ES-I3 (cell line): ENCODE measurements at regions not wholly inside any gene's neighbourhood (a gene's known extent, or its start where the extent isn't known, plus 50 kb on each side); places are given as distances from the start of the nearest gene placed in this dataset.

ENCODE experiments used
- H3K36me3 ChIP-seq: 2 replicates; pipeline ENCODE4 v1.6.1; 2013; ENCODE audit warnings: mild to moderate bottlenecking, low read length, control low read depth, moderate library complexity; ENCODE audit not compliant: insufficient read depth
- H3K4me1 ChIP-seq: 2 replicates; pipeline ENCODE4 v1.6.1; 2013; ENCODE audit warnings: mild to moderate bottlenecking, control low read depth, low read length; ENCODE audit not compliant: insufficient read depth
- H3K9ac ChIP-seq: 2 replicates; pipeline ENCODE4 v1.6.1; 2013; ENCODE audit warnings: low read depth, mild to moderate bottlenecking, low read length, moderate library complexity
- H3K9me3 ChIP-seq: 2 replicates; pipeline ENCODE4 v1.6.1; 2013; ENCODE audit warnings: mild to moderate bottlenecking, low read length, moderate library complexity; ENCODE audit not compliant: control insufficient read depth, insufficient read depth

DNA sequence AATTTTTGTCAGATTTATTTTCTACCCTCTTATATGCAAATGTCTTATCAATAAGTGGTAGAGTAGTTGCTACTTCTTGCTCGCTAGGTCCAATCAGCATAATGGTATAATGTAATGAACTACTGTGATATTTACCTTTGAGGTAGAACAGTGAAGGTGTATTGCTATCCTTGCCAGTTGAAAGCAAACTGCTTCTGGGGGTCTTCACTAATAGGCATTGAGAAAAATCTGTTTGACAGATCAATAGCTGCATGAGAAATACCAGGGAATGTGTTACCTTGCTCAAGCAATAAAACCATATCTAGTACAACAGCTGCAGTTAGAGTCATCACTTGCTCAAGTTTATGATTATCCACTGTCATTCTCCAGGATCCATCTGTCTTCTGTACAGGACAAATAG is 50.1 kb upstream of the EFEMP1 start:
- no peak overlapping the region for H3K9ac ChIP-seq
- no peaks in the 10 kb centered on the region for H3K9me3 ChIP-seq
- no peaks in the 10 kb centered on the region for H3K36me3 ChIP-seq
- H3K4me1 ChIP-seq, result no peaks in the 10 kb centered on the region

DNA sequence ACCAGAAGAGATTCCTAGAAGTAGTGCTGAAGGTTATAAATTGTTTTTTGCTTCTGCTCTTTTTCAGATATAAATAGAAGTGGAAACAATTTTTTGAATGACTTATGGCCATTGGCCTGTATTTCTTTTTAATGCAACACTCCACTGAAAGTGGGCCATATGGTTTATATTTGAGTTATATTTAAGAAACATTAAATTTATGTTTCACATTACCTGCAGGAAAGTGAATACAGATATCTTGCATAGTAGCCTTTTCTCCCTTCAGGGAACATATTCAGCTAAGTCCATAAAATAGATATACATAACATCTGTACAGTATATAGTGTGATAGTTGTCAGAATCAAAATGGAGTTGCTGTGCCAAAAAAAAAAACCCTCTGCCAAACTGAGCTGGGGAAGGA is 53.1 kb upstream of the EFEMP1 start:
- H3K4me1 ChIP-seq, result no peaks in the 10 kb centered on the region
- no peak overlapping the region for H3K9ac ChIP-seq
- no peaks in the 10 kb centered on the region for H3K9me3 ChIP-seq
- no peaks in the 10 kb centered on the region for H3K36me3 ChIP-seq

DNA sequence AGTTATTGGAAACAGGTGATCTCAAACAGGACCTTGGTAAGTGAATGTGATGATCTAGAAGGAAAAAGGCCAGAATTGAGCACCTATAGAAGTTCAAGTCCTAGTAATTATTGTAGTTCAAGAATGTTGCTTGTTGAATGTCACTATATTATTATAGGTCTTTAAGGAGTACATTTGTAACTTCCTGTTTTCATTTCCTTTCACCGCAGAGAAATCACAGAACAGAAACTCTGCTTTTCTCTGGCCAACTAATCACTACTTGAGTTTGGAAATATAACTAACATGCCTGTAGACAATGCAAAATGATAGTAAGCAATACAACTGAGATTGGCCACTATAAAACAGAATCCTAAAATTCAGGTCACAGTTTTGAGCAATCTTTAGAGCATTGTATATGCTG is 61.8 kb upstream of the EFEMP1 start:
- no peak overlapping the region for H3K9ac ChIP-seq
- no peaks in the 10 kb centered on the region for H3K4me1 ChIP-seq
- no peaks in the 10 kb centered on the region for H3K9me3 ChIP-seq
- no peaks in the 10 kb centered on the region for H3K36me3 ChIP-seq

DNA sequence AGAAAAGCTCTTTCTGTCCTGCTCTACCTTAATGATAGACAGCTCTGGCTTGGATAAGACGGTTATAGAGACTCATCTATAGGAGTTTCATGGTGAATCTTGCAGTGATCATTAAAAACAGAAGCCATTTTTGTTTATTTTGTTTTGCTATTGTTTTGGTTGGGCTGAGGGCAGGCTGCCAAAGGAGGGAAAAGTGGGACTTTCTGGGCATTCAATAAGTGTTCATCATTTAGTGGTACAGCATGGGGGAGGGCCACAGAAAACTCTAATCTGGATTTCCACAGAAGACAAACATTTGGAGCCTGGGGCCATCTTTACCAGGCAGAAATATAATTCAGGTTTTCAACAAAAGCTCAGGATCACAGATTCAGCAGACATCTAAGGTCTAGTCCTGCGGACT is 62.4 kb upstream of the EFEMP1 start:
- Histone ChIP-seq H3K9ac (no peak overlapping the region), H3K4me1 (no peaks in the 10 kb centered on the region), H3K36me3 (no peaks in the 10 kb centered on the region), H3K9me3 (no peaks in the 10 kb centered on the region)

DNA sequence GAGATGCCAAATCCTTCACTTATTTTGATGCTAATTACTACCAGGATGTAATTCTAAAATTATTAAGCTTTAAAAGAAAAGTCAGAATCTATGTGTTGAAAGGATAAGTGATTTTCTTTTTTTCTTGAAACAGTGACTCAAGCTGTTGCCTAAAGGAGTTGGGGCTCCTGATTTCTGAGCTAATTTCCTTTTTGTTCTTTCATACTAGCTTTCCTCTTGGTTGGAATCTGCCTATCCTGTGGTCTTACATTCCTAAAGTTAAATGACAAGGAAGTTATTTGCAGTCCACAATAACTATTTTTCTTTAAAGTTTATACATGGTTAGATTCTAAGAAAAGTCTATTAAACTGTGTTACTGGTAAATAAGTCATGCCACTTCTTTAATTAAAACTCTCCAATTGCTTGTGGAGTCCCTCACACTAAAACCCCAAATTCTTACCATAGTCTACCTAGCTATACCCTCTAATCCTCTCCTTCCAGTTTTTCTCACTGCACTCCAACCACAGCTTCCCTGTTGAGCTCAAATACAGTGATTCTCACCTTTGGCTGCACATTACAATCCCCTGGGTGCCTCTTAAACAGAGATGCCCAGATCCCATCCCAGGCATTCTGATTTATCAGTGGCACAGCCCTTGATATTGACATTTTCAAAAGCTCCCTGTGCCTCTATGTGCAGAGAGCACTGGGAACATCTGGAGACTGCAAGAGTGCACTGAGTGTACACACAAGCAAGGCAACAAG is 63.3 kb upstream of the EFEMP1 start:
- Histone ChIP-seq H3K9me3 (no peaks in the 10 kb centered on the region), H3K4me1 (no peaks in the 10 kb centered on the region), H3K9ac (no peak overlapping the region), H3K36me3 (no peaks in the 10 kb centered on the region)

DNA sequence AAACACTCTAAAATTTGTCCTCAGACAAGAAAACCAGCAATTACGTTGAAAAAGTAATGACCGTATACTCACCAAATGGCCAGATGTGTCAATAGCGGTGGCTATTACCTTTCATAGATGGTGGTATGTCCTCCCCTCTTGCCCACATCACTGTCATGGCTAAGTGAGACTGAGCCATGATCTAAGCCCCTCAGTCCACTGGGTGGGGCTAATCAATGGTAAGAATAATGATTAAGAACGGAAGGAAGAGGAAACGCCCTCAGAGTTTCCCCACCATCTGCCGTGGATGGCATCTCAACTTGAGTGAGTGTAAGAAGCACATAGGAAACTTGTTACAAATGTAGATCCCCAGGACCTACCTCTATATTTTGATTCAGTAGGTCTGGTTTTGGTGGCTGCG is 65.8 kb upstream of the EFEMP1 start:
- Histone ChIP-seq H3K4me1 (no peaks in the 10 kb centered on the region; the same call in 1 of the 2 replicates), H3K9me3 (no peaks in the 10 kb centered on the region), H3K36me3 (no peaks in the 10 kb centered on the region), H3K9ac (no peak overlapping the region)

DNA sequence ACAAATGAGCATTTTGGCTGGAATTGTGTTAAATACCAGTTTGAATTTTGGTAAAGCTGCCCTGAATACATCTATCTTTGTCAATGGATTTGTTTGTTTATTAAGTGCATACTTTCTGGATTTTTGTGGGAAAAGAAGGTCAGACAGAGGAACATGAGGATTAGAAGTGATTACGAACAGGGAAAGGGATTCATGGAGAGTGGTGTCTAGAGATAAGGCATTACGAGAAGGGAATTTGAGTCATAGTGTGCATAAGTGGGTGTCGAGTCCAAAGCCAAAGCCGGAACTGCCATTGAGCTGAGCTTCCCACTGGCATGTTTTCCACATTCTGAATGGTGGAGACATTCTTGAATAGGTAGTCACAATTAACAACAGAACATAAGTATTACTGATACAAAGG is 68.9 kb upstream of the EFEMP1 start:
- H3K36me3 ChIP-seq, result no peaks in the 10 kb centered on the region
- no peak overlapping the region for H3K9ac ChIP-seq
- H3K9me3 ChIP-seq, result no peaks in the 10 kb centered on the region
- H3K4me1 ChIP-seq, result no peaks in the 10 kb centered on the region; the same call in 1 of the 2 replicates

DNA sequence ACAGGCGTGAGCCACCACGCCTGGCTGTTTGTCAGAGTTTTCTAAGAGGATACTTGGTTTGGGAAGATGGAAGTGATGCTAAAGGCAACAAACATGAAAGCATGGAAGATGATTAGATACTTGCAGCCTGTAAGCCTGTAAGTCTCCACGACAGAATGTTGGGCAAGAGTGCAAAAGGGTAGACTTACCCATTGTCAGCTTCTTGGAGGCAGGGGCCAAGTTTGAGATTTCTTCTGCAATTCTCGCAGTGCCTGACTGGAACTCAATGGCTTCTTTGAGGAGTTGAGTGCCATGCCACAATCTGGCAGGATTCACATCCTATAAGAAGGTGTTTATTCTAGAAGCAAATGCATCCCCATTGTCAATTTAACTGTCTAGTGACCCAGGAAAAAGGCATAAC is 70.1 kb upstream of the EFEMP1 start:
- no peak overlapping the region for H3K9ac ChIP-seq
- no peaks in the 10 kb centered on the region for H3K9me3 ChIP-seq
- no peaks in the 10 kb centered on the region; the same call in 1 of the 2 replicates for H3K4me1 ChIP-seq
- no peaks in the 10 kb centered on the region for H3K36me3 ChIP-seq

DNA sequence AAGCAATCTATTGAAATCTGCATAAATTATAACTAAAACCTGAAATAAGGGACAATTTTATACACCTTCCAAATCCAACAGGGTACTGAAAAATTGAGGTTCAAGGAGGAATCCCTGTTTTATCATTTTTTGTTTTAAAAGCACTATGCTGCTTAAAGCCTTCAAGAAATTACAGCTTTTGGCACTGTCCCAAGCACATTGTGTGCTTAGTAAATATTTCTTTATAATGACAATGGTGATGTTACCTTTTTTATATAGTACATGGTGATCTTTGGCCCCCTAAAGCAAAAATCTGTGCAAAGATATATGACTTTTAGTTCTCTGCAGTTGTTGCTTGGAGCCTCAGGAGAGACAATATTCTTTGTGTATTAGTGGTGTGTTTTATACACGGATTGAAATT is 71.6 kb upstream of the EFEMP1 start:
- H3K9ac ChIP-seq, result no peak overlapping the region
- H3K4me1 ChIP-seq, result no peaks in the 10 kb centered on the region; the same call in 1 of the 2 replicates
- no peaks in the 10 kb centered on the region for H3K9me3 ChIP-seq
- H3K36me3 ChIP-seq, result no peaks in the 10 kb centered on the region

DNA sequence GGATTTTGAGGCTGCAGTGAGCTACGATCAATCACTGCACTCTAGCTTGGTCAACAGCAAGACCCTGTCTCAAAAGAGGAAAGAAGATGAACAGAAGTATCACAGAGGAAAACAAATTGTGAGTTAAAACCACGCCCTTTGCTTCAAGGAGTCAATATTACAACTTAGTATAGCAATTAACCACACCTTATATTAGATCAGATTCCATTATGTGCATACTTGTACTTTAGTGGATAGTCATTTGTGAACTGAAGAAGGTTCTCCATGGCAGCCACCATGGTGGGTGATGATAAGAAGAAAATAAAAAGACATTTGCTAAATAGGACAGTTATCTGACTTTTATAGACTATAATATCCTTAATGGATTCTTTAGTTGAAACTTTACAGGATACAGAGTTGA is 72.3 kb upstream of the EFEMP1 start:
- Histone ChIP-seq H3K4me1 (no peaks in the 10 kb centered on the region; the same call in 1 of the 2 replicates), H3K9ac (no peak overlapping the region), H3K9me3 (no peaks in the 10 kb centered on the region), H3K36me3 (no peaks in the 10 kb centered on the region)

DNA sequence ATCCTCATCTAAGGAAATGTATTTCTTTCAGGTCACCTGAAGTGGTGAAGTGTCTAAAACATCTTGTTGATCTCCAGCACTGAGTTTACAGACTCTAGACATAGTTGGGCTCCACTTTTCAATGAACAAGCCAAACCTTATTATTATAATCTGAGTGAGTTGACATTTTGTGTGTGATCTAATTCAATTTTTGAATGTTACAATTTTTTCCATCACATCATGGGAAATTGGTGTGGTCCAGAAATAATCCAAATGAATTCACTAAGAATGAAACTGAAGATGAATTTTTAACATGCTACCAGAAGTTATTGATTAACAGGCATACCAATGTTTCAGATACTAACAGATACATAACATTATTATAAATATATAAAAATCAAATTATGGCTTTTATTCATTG is 75.6 kb upstream of the EFEMP1 start:
- H3K9ac ChIP-seq, result no peak overlapping the region
- no peaks in the 10 kb centered on the region for H3K9me3 ChIP-seq
- no peaks in the 10 kb centered on the region for H3K36me3 ChIP-seq
- no peaks in the 10 kb centered on the region; the same call in 1 of the 2 replicates for H3K4me1 ChIP-seq

DNA sequence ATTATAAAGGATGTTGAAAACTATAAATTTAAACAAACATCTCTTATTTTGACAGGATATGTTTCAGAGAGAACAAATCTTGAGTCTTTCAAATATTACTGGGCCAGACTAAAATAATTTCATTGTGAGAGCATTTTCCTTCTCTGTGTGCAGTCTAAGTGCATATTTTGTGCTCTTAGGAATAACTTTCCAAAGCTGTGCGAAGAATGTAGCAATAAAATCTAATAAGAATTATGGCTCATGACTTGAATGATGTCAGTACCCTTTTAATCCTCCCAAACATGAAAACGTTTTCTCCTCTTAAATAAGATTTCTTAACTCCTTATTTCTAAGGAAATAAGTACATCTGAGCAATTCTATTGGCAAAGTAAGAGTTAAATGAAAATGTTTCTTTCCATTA is 76.2 kb upstream of the EFEMP1 start:
- H3K9ac ChIP-seq, result no peak overlapping the region
- H3K4me1 ChIP-seq, result no peaks in the 10 kb centered on the region
- no peaks in the 10 kb centered on the region for H3K36me3 ChIP-seq
- no peaks in the 10 kb centered on the region for H3K9me3 ChIP-seq

DNA sequence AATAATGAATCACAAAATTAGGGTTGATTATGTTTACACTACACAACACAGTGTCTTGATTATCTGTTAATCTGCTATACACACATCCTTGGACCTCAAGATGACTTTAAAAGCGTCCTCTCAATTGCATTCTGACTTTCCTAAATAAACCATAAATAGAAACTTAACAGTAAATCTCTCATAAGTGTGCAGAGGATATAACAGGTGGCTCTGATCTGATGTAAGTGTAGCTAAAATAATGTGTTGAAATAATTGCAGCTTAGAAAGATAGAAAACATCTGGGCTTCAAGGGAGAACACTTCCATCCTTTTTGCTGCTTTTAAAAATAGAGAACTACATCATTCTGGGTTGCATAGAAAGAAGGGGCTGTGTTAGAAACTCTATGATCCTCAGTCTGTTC is 78.4 kb upstream of the EFEMP1 start:
- Histone ChIP-seq H3K4me1 (no peaks in the 10 kb centered on the region), H3K36me3 (no peaks in the 10 kb centered on the region), H3K9me3 (no peaks in the 10 kb centered on the region), H3K9ac (no peak overlapping the region)

DNA sequence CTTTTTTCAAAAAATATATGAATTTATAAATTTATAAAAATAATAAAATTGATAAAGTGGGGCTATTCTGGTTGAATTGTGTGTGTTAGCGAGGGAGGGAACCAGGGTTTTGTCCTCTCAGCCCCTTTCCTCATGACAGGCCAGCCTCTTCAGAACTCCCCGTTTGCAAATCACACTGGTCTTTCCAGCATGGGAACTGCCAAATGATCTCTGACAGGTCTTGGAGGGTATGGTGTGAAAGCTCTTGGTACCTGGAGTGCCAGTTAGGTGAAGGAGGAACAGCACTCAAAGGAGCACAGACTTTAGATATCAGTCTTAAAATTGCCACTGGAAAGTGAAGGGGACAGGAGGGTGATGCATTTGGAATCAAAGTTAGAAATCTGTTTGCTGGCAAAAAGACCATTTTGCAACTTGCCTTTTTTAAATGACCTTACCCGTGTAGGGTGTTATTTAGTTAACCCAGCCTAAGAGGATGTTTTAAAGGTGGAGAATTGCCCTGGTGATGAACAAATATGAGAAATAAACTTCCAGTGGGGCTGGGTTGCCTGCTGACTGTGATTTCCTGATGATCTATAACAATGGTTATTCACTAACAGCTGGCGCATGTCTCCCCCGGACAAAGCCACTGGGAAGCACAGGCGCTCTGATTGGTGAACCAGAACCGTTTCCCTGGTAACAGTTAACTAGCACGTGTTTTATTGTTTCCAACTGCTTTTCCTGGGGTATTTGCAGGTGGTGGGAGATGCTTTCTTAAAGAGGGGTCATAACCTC is 85.3 kb upstream of the EFEMP1 start:
- Histone ChIP-seq H3K4me1 (0 out of 2 replicates have a peak, but pooled peaks cover 4% of the 10 kb centered on the region), H3K9me3 (no peaks in the 10 kb centered on the region), H3K9ac (peak overlapping the region; percentile 21; the same call in 1 of the 2 replicates), H3K36me3 (no peaks in the 10 kb centered on the region)
